Activated CD4-positive, alpha-beta T cell treated with anti-CD3 and anti-CD28 coated beads, Interleukin-2, amount 10 ng/mL, durations not matched to agents 7 days and 5 days (primary cell): ENCODE measurements at regions not wholly inside any gene's neighbourhood (a gene's known extent, or its start where the extent isn't known, plus 50 kb on each side); places are given as distances from the start of the nearest gene placed in this dataset.
"Not testable (repeated sequence)": the region's sequence is repeated elsewhere in the genome, so short reads cannot be mapped to it uniquely, and the experiment has no call there.

Source experiments
- CTCF ChIA-PET: fragments of 350-600 bp; sonication (Branson Sonifier 250); formaldehyde crosslinking; loops from one replicate; lab custom pipeline; 2021; ENCODE audit warnings: antibody characterized with exemption; lab: Charles Lee
- POLR2A ChIA-PET: fragments of 350-600 bp; sonication (Branson Sonifier 250); formaldehyde crosslinking; loops from one replicate; lab custom pipeline; 2021; ENCODE audit warnings: antibody characterized with exemption; lab: Charles Lee
- DNase-seq: peaks from one replicate; pipeline ENCODE4 v3.0.0-alpha.2; 2020
- H3K27ac Mint-ChIP-seq: one replicate; pipeline ENCODE4 v1.8.0; 2021; ENCODE audit warnings: mild to moderate bottlenecking, moderate library complexity, mixed read lengths
- H3K27me3 Mint-ChIP-seq: one replicate; pipeline ENCODE4 v1.8.0; 2021; ENCODE audit warnings: mixed read lengths
- H3K36me3 Mint-ChIP-seq: one replicate; pipeline ENCODE4 v1.8.0; 2021; ENCODE audit warnings: low read depth, mixed read lengths
- H3K4me1 Mint-ChIP-seq: one replicate; pipeline ENCODE4 v1.8.0; 2021; ENCODE audit warnings: mixed read lengths
- H3K4me3 Mint-ChIP-seq: one replicate; pipeline ENCODE4 v1.8.0; 2021; ENCODE audit warnings: mild to moderate bottlenecking, moderate library complexity, mixed read lengths
- H3K9me3 Mint-ChIP-seq: one replicate; pipeline ENCODE4 v1.8.0; 2021; ENCODE audit warnings: mixed read lengths

- peaks cover 1% of the 10 kb centered on the region for H3K4me1 Mint-ChIP-seq
- no peaks in the 10 kb centered on the region for H3K36me3 Mint-ChIP-seq
- ChIA-PET POLR2A (no interaction called here), CTCF (no interaction called here)
- H3K27ac Mint-ChIP-seq: no peak overlapping the region
- no peaks in the 10 kb centered on the region for H3K27me3 Mint-ChIP-seq
- no peak overlapping the region for H3K4me3 Mint-ChIP-seq
- H3K9me3 Mint-ChIP-seq: no peaks in the 10 kb centered on the region
- DNase-seq: no peak
Observed at GRCh38 chr6:155648301-155648700, 192.7 kb upstream of the NOX3 start.

GRCh38 chr6:155647354-155647753, 191.7 kb upstream of the NOX3 start:
- CTCF ChIA-PET: no interaction called here
- POLR2A ChIA-PET: no interaction called here
- Mint-ChIP-seq H3K36me3 (no peaks in the 10 kb centered on the region), H3K9me3 (no peaks in the 10 kb centered on the region), H3K4me3 (no peak overlapping the region), H3K4me1 (peaks cover 1% of the 10 kb centered on the region), H3K27ac (no peak overlapping the region), H3K27me3 (no peaks in the 10 kb centered on the region)
- DNase-seq: no peak

GRCh38 chr6:155646443-155646842, 190.8 kb upstream of the NOX3 start:
- no peak for DNase-seq
- peaks cover 2% of the 10 kb centered on the region for H3K9me3 Mint-ChIP-seq
- no peak overlapping the region for H3K4me3 Mint-ChIP-seq
- peaks cover 1% of the 10 kb centered on the region for H3K4me1 Mint-ChIP-seq
- H3K27ac Mint-ChIP-seq: no peak overlapping the region
- CTCF ChIA-PET: interaction anchor here (1.7 kb wide), 1 partner anchor 10 kb away, joined by 4 read pairs; no protein-coding TSS in a partner anchor
- H3K36me3 Mint-ChIP-seq: no peaks in the 10 kb centered on the region
- H3K27me3 Mint-ChIP-seq: no peaks in the 10 kb centered on the region
- POLR2A ChIA-PET: no interaction called here

- H3K4me3 Mint-ChIP-seq: no peak overlapping the region
- DNase-seq: no peak
- peaks cover 1% of the 10 kb centered on the region for H3K4me1 Mint-ChIP-seq
- no peaks in the 10 kb centered on the region for H3K36me3 Mint-ChIP-seq
- H3K9me3 Mint-ChIP-seq: peaks cover 4% of the 10 kb centered on the region
- no peaks in the 10 kb centered on the region for H3K27me3 Mint-ChIP-seq
- H3K27ac Mint-ChIP-seq: no peak overlapping the region
- POLR2A ChIA-PET: no interaction called here
- CTCF ChIA-PET: interaction anchor here (1.7 kb wide), 1 partner anchor 9 kb away, joined by 4 read pairs; no protein-coding TSS in a partner anchor
Observed at GRCh38 chr6:155645325-155645724, 189.7 kb upstream of the NOX3 start.

- Mint-ChIP-seq H3K36me3 (no peaks in the 10 kb centered on the region), H3K4me3 (no peak overlapping the region), H3K4me1 (no peaks in the 10 kb centered on the region), H3K9me3 (peaks cover 4% of the 10 kb centered on the region), H3K27ac (no peak overlapping the region), H3K27me3 (no peaks in the 10 kb centered on the region)
- CTCF ChIA-PET: no interaction called here
- DNase-seq: no peak
- POLR2A ChIA-PET: no interaction called here
Observed at GRCh38 chr6:155641603-155642002, 186.0 kb upstream of the NOX3 start.

GRCh38 chr6:155638200-155638599, 182.6 kb upstream of the NOX3 start:
- H3K36me3 Mint-ChIP-seq: no peaks in the 10 kb centered on the region
- H3K9me3 Mint-ChIP-seq: peaks cover 6% of the 10 kb centered on the region
- no peaks in the 10 kb centered on the region for H3K27me3 Mint-ChIP-seq
- no peak overlapping the region for H3K4me3 Mint-ChIP-seq
- no peak for DNase-seq
- H3K4me1 Mint-ChIP-seq: no peaks in the 10 kb centered on the region
- H3K27ac Mint-ChIP-seq: no peak overlapping the region
- ChIA-PET POLR2A (no interaction called here), CTCF (no interaction called here)

GRCh38 chr6:155635416-155635815, 179.8 kb upstream of the NOX3 start:
- no peaks in the 10 kb centered on the region for H3K4me1 Mint-ChIP-seq

GRCh38 chr6:155630085-155630484, 174.4 kb upstream of the NOX3 start:
- no peaks in the 10 kb centered on the region for H3K4me1 Mint-ChIP-seq
- CTCF ChIA-PET: no interaction called here
- H3K27me3 Mint-ChIP-seq: no peaks in the 10 kb centered on the region
- POLR2A ChIA-PET: no interaction called here
- no peaks in the 10 kb centered on the region for H3K36me3 Mint-ChIP-seq
- H3K27ac Mint-ChIP-seq: no peak overlapping the region
- H3K9me3 Mint-ChIP-seq: peaks cover 8% of the 10 kb centered on the region
- DNase-seq: no peak
- H3K4me3 Mint-ChIP-seq: no peak overlapping the region

More at GRCh38 chr6:155635416-155635815, 179.8 kb upstream of the NOX3 start:
- Mint-ChIP-seq H3K4me3 (no peak overlapping the region), H3K27me3 (no peaks in the 10 kb centered on the region), H3K36me3 (no peaks in the 10 kb centered on the region), H3K9me3 (peaks cover 5% of the 10 kb centered on the region), H3K27ac (no peak overlapping the region)
- DNase-seq: no peak
- ChIA-PET POLR2A (no interaction called here), CTCF (interaction anchor here (0.5 kb wide), 1 partner anchor 102 kb away, joined by 3 read pairs; no protein-coding TSS in a partner anchor)

- Mint-ChIP-seq H3K9me3 (peaks cover 8% of the 10 kb centered on the region), H3K4me3 (no peak overlapping the region), H3K27me3 (no peaks in the 10 kb centered on the region), H3K27ac (no peak overlapping the region), H3K4me1 (no peaks in the 10 kb centered on the region), H3K36me3 (no peaks in the 10 kb centered on the region)
- ChIA-PET CTCF (no interaction called here), POLR2A (no interaction called here)
- no peak for DNase-seq
Observed at GRCh38 chr6:155629652-155630051, 174.0 kb upstream of the NOX3 start.

GRCh38 chr6:155628306-155628705, 172.7 kb upstream of the NOX3 start:
- H3K27me3 Mint-ChIP-seq: no peaks in the 10 kb centered on the region
- no peak overlapping the region for H3K4me3 Mint-ChIP-seq

GRCh38 chr6:155627722-155628212, 172.1 kb upstream of the NOX3 start:
- CTCF ChIA-PET, POLR2A ChIA-PET, H3K4me3 Mint-ChIP-seq, H3K27me3 Mint-ChIP-seq, H3K36me3 Mint-ChIP-seq, H3K4me1 Mint-ChIP-seq, H3K27ac Mint-ChIP-seq, H3K9me3 Mint-ChIP-seq, DNase-seq: not testable (repeated sequence)

More at GRCh38 chr6:155628306-155628705, 172.7 kb upstream of the NOX3 start:
- peaks cover 6% of the 10 kb centered on the region for H3K9me3 Mint-ChIP-seq
- no peaks in the 10 kb centered on the region for H3K36me3 Mint-ChIP-seq
- ChIA-PET CTCF (no interaction called here), POLR2A (no interaction called here)
- H3K27ac Mint-ChIP-seq: no peak overlapping the region
- no peaks in the 10 kb centered on the region for H3K4me1 Mint-ChIP-seq
- DNase-seq: no peak

- ChIA-PET CTCF (no interaction called here), POLR2A (no interaction called here)
- Mint-ChIP-seq H3K9me3 (peaks cover 2% of the 10 kb centered on the region), H3K4me1 (no peaks in the 10 kb centered on the region), H3K27ac (no peak overlapping the region), H3K4me3 (no peak overlapping the region), H3K27me3 (no peaks in the 10 kb centered on the region), H3K36me3 (no peaks in the 10 kb centered on the region)
- DNase-seq: no peak
Observed at GRCh38 chr6:155623450-155624178, 168.0 kb upstream of the NOX3 start.

GRCh38 chr6:155614606-155615005, 159.0 kb upstream of the NOX3 start:
- Mint-ChIP-seq H3K9me3 (peaks cover 27% of the 10 kb centered on the region), H3K27me3 (no peaks in the 10 kb centered on the region), H3K36me3 (no peaks in the 10 kb centered on the region), H3K27ac (no peak overlapping the region), H3K4me3 (no peak overlapping the region), H3K4me1 (no peaks in the 10 kb centered on the region)
- CTCF ChIA-PET: no interaction called here
- DNase-seq: no peak
- POLR2A ChIA-PET: no interaction called here

GRCh38 chr6:155611742-155612141, 156.1 kb upstream of the NOX3 start:
- ChIA-PET POLR2A (no interaction called here), CTCF (no interaction called here)
- no peak overlapping the region for H3K27ac Mint-ChIP-seq
- H3K27me3 Mint-ChIP-seq: no peaks in the 10 kb centered on the region
- no peaks in the 10 kb centered on the region for H3K36me3 Mint-ChIP-seq
- no peak overlapping the region for H3K4me3 Mint-ChIP-seq
- peaks cover 27% of the 10 kb centered on the region for H3K9me3 Mint-ChIP-seq
- no peaks in the 10 kb centered on the region for H3K4me1 Mint-ChIP-seq
- no peak for DNase-seq
